NT2/D1 (cell line): ENCODE measurements at regions not wholly inside any gene's neighbourhood (a gene's known extent, or its start where the extent isn't known, plus 50 kb on each side); places are given as distances from the start of the nearest gene placed in this dataset.

Experiments used
- SUZ12 ChIP-seq: IDR thresholded peaks from 2 replicates; pipeline ENCODE4 v1.6.1; 2011; ENCODE audit not compliant: insufficient read length, insufficient read depth; ENCODE audit errors: extremely low read depth
- ZNF274 ChIP-seq: IDR thresholded peaks from 2 replicates; pipeline ENCODE4 v1.6.1; 2011; ENCODE audit warnings: mild to moderate bottlenecking, low read depth, low read length

DNA sequence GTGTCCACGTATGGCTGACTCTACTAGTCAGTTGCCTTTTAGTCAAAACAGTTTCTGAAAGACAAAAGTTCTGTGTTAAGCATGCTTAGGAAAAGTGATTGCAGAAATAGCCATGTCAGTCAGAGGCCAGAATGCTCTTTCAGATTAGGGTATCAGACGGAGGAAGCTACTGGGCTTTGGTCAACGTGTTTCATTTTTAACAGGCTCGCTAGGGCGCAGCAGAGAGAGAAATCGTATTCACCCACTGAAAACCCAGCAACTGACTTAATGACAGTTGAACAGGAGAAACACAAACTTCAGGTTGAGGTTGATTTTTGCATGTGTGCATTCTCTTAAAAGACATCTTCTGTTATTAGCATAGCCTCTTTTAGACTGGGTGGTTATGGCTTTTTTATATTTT lies 322.6 kb upstream of the KIAA1217 start:
- TF ChIP-seq SUZ12 (no peak), ZNF274 (no peak)
